ENCODE measurements at regions not wholly inside any gene's neighbourhood (a gene's known extent, or its start where the extent isn't known, plus 50 kb on each side); places are given as distances from the start of the nearest gene placed in this dataset.

GRCh38 chr13:107185889-107186288 lies 618.0 kb upstream of the ARGLU1 start:
- no peak for DNase-seq (ENCODE audit: low read depth in 3 of 3, low spot score in 2 of 3)

GRCh38 chr13:107170270-107170931 lies 602.5 kb upstream of the ARGLU1 start:
- no peak for DNase-seq (ENCODE audit: low read depth in 3 of 3, low spot score in 2 of 3)

DNA sequence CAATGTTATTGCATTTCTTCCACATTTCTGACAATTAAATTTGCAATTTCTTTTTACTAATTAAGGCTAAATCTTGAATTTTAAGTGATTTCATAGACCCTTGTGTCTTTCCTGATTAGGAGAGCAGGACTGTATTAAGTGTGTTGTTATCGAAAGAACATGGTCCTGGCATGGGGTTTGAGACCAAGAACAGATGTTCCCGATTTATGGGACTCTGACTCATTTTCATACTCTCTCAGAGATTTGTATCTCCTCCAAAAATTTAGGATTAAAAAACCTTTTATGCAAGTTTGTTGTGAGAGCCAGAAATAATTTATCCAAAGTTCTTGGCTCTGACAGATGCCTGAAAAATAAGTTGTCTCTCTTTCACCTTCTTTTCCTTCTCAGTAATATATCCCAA lies 589.3 kb upstream of the ARGLU1 start:
- no peak for DNase-seq (ENCODE audit: low read depth in 3 of 3, low spot score in 2 of 3)

DNA sequence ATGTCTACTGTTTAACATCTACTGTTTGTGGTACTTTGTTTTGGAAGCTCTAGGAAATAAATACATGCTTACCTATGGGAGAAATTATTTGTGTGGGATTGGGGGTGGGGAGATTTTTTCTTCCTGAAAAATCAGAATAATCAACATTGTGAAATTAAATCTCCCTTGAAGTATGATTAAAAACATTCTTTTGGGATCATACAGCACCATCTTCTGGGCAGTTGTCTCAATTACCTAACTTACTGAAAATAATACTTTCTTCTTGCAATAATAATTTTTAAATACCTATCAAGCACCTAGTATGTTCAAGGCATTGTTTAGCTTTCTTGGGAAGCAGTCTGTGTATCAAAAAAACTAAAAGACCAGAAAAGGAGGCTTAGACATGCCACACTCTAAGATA lies 576.5 kb upstream of the ARGLU1 start:
- DNase-seq (ENCODE audit: low read depth in 3 of 3, low spot score in 2 of 3) = no peak

DNA sequence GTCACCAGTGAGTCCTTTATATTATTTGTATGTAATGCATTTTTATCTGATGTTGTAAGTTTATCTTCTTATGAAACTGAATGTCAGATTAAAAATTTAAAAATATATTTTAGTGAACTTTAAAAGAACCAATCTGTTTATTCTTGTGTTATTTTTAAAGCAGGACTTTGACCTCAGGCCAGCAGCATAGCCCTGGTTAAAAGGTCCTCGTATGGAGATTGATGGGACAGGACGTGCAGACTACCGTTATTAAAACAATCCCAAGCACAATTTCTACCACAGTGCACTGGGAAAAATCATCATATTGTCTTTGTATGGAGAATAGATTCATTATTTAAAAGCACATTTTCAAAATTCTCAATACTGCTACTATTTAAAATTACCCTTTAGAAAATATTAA lies 573.8 kb upstream of the ARGLU1 start:
- DNase-seq (ENCODE audit: low read depth in 3 of 3, low spot score in 2 of 3) = no peak

GRCh38 chr13:107139006-107139405 lies 571.1 kb upstream of the ARGLU1 start:
- no peak for DNase-seq (ENCODE audit: low read depth in 3 of 3, low spot score in 2 of 3)

- no peak for DNase-seq (ENCODE audit: low read depth in 3 of 3, low spot score in 2 of 3)
Observed at GRCh38 chr13:107138486-107138885, 570.5 kb upstream of the ARGLU1 start.

GRCh38 chr13:107133950-107134349 lies 566.0 kb upstream of the ARGLU1 start:
- no peak for DNase-seq (ENCODE audit: low read depth in 3 of 3, low spot score in 2 of 3)

DNA sequence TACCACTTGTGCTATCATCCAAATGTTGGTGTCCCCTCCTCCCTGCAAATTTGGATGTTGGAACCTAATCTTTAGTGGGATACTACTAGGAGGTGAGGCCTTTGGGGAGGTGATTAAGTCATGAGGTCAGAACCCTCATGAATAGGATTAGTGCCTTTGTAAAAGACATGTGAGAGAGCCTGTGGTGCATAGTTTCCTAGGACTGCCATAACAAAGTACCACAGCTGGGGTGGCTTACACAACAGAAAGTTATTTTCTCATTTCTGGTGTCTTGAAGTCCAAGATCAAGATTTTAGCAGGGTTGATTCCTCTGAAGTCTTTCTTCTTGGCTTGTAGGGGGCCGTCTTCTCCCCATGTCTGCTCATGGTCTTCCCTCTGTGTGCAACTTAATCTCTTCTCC lies 562.6 kb upstream of the ARGLU1 start:
- DNase-seq (ENCODE audit: low read depth in 3 of 3, low spot score in 2 of 3) = no peak

DNA sequence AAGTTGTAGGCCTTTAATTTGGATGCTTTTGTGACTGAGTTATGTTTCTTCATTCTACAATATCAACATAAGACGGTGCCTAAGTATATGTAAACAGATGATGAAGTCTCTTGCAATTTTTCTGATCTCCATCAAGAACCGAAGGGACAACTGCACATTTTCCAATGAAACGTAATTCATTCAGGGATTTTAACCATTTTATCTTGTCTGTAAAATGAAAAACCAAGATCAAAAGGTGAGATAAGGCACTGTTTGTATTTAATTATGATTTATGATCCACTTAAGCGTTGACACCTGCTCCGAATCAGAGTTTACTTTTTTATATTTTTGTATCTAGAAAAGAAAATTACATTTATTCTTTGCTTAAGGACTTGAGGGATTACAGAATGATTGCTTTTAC lies 556.8 kb upstream of the ARGLU1 start:
- DNase-seq (ENCODE audit: low read depth in 3 of 3, low spot score in 2 of 3) = no peak

GRCh38 chr13:107124129-107124718 lies 556.3 kb upstream of the ARGLU1 start:
- peak in 1 of 3 donors; percentile 26 for DNase-seq (ENCODE audit: low read depth in 3 of 3, low spot score in 2 of 3)

DNA sequence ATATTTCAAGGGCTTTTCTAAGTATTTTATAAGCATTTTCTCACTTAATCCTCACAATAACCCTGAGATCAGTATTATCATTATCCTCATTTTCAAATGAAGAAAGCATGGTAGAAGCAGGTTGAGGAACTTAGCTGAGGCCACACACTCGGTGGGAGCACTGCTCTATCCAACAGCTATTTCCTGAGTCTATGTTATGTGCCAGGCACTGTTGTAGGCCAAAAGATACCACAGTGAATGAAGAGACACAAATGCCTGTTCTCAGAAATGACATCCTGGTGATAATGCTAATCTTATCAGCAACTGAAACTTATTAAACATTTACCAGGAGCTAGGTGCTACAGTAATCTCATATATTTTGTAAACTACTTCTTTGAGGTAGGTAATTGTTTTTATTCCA lies 553.9 kb upstream of the ARGLU1 start:
- DNase-seq (ENCODE audit: low read depth in 3 of 3, low spot score in 2 of 3) = no peak

GRCh38 chr13:107119989-107120881 lies 552.3 kb upstream of the ARGLU1 start:
- peak in 1 of 3 donors; percentile 8 for DNase-seq (ENCODE audit: low read depth in 3 of 3, low spot score in 2 of 3)

DNA sequence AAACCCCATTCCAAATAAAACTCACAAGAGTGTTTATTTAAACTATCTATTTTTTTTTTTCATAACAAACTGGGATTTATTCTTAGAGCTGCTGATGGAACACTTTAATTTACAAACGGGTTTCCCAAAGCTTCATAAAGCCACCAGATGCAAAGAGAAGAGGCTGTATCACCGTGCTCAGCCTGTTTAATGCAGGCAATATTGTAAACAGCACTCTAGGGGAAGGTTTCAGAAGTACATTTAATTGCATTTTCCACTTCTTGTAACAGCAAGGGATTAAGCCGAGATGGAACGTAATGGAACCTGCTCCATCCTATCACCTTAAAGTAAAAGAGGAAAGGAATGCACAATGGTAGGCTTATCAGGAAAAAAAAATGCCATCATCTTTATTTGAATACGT lies 550.6 kb upstream of the ARGLU1 start:
- no peak for DNase-seq (ENCODE audit: low read depth in 3 of 3, low spot score in 2 of 3)

DNA sequence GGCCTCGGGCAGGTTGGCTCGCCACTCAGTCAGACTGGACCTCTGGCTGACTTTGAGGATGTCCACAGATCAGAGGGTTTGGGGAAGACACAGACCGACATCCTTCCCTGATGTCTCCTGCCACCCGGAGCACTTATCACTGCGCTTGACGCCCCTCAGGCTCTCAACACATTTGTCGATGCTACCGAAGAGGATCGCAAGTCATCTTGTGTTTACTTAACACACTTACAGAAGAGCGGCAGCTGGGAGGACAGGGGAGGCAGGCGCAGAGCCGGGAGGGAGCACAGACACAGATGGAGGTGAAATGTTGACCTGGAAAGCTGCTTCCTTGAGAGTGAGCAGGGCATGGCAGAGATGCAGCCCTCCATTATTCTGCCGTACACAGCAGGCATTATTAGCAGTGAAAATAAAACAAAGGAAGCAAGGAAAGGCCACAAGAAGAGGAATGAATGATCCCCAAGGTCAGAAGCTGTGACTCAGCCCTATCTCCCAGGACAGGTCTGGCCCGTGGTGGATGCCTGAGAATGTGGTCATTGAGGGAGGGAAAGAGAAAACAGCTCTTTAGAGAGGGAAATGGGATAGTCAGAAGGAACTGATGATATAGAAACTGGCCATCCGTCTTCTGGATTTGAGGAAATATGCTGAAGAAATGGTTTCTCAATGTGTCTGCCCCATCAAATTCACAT lies 549.5 kb upstream of the ARGLU1 start:
- DNase-seq (ENCODE audit: low read depth in 3 of 3, low spot score in 2 of 3) = no peak

DNA sequence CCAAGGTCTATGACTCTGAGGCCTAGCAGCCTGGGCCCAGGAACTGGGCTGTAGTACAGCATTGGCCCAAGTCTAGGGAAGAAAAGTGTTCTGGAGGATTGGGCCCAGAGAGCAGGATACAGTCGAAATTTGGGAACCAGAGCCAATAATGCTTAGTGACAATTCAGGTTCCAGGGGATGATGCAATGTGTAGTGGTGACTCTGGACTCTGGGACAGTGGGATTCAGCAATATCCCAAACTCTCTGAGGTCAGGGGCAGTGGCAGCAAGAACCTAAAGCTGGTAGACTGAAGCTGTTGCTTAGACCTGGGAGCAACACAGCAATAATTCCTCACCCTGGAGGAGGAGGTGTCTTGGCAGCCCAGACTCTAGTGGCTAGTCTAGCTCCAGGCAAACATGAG lies 545.5 kb upstream of the ARGLU1 start:
- DNase-seq (ENCODE audit: low read depth in 3 of 3, low spot score in 2 of 3) = no peak

GRCh38 chr13:107111248-107111647 lies 543.3 kb upstream of the ARGLU1 start:
- DNase-seq (ENCODE audit: low read depth in 3 of 3, low spot score in 2 of 3) = no peak

- DNase-seq (ENCODE audit: low read depth in 3 of 3, low spot score in 2 of 3) = no peak
Observed at GRCh38 chr13:107104631-107105030, 536.7 kb upstream of the ARGLU1 start.

DNA sequence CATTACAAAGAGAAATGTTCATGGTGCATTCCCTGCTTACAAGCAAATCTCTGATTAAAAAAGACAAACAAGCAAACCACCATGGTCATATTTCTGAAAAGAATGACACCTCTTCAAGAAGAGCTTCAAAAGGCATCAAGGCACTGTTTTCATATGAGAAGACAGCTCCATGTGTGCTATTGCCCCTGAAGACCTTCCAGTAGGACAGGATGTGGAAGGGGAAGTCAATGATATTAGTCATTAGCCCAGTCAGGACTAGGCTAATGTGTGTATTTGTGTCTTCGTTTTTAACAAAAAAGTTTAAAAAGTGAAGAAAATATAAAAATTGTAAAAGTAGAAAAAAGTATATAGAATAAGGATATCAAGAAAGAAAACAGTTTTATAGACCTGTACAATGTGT lies 534.7 kb upstream of the ARGLU1 start:
- DNase-seq (ENCODE audit: low read depth in 3 of 3, low spot score in 2 of 3) = no peak

GRCh38 chr13:107099661-107100060 lies 531.7 kb upstream of the ARGLU1 start:
- no peak for DNase-seq (ENCODE audit: low read depth in 3 of 3, low spot score in 2 of 3)

GRCh38 chr13:107097916-107098315 lies 530.0 kb upstream of the ARGLU1 start:
- no peak for DNase-seq (ENCODE audit: low read depth in 3 of 3, low spot score in 2 of 3)
